Stimulated activated naive CD4-positive, alpha-beta T cell (primary cell): ENCODE measurements at regions not wholly inside any gene's neighbourhood (a gene's known extent, or its start where the extent isn't known, plus 50 kb on each side); places are given as distances from the start of the nearest gene placed in this dataset.
"Not testable (repeated sequence)": the region's sequence is repeated elsewhere in the genome, so short reads cannot be mapped to it uniquely, and the experiment has no call there.

Experiments used
- DNase-seq, 6 experiments: peaks; one replicate each; lab custom pipeline; 2025; lab: John Stamatoyannopoulos, UW

DNA sequence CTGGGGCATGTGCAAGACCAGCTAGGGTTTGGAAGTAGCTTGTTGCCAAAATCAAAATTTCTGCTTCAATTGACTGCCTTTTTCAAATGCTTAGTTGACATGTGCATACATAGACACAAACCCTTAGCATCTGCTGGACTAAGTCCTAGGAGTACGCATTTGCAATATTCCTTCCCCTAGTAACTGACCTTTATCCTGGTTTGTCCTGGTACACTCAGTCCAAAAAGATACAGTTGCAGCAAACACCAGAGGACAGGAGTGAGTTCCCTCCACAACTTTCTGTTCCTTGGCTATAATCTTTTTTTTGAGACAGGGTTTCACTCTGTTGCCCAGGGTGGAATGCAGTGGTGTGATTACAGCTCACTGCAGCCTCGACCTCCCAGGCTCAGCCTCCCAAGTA is 290.2 kb upstream of the ERCC4 start:
- no peak for DNase-seq

DNA sequence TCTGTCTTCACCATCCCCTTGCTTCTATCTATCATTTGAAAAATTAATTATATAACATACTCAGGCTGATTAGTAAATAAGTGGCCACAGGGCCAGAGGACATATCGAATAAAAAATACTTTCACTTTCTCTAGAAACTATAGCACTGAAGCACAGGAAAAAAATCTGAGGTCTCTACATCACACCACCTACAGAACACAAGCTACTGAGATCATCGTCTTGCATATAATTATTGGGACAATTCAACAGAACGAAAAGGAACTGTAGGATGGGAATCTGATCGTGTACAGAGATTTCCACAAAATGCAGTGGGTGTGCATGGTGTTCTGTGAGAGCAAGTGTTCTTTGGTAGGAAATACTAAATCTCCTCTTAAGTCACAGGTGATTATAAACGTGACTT is 289.6 kb upstream of the ERCC4 start:
- DNase-seq = no peak

DNA sequence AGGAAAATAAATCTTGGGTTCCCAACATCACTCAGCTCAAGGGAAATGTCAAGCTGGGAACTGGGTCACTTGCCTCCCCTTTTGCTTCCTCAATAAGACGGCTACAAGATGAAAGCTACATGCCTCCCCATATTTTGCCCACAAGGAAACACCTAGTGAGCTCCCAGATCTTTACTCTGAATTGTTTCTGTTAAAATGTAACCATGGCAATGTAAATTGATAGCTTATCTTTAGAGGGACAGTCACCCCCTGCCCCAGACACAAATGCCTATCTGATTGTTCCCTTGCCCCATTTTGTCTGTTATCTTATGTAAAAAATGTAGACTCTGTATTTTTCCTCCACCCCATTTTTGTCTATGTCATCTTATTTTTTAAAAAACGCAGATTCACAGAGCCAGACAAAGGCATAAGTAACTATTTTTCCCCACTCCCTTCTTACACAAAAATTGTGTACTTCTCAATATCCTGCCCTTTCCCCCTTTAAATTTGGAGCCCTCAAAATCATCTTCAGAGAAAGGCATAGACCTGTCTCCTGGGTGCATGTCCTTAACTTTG is 288.7 kb upstream of the ERCC4 start:
- no peak for DNase-seq

DNA sequence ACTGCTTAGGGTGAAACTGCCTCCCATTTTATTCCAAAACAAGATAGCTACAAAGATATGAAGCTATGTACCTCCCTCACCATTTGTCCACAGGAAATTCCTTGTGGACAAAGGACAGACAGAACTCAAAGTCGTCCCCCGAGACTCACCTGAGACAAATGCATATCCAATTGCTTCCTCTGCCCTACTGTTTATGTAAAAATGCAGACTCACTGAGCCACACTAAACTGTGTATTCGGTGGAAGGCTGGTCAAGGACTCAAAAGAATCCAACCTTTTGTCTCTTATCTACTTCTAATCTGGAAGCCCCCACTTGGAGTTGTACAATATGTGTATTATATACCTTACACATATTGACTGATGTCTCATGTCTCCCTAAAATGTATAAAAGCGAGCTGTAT is 288.0 kb upstream of the ERCC4 start:
- no peak for DNase-seq

DNA sequence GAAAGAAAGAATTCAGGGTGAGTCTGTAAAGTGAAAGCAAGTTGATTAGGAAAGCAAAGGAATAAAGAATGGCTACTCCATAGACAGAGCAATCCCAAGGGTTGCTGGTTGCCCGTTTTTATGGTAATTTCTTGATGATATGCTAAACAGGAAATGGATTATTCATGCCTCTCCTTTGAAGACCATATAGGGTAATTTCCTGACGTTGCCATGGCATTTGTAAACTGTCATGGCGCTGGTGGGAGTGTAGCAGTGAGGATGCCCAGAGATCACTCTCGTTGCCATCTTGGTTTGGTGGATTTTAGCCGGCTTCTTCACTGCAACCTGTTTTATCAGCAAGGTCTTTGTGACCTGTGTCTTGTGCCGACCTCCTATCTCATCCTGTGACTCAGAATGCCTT is 287.4 kb upstream of the ERCC4 start:
- not testable (repeated sequence) for DNase-seq

DNA sequence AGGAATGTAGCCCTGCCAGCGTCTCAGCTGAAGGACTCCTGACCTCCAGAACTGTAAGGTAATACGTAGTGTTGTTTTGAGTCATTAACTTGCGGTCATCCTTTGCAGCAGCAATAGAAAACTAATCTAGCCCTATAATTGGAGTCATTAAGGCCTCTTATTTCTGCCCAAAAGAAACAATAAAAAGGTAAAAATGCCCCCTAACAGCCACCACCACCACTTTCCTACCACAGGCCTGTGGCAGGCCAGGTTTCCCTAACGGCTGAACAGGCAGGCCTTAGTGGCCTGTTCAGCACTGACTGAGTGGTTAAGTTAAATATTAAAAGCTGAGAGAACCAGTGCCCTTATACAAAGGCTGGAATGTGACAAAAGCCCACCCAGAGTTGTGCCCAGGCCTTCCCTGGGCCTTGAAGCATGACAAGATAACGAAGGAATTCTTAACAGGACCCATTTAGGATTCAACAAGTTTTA is 286.5 kb upstream of the ERCC4 start:
- DNase-seq = no peak

DNA sequence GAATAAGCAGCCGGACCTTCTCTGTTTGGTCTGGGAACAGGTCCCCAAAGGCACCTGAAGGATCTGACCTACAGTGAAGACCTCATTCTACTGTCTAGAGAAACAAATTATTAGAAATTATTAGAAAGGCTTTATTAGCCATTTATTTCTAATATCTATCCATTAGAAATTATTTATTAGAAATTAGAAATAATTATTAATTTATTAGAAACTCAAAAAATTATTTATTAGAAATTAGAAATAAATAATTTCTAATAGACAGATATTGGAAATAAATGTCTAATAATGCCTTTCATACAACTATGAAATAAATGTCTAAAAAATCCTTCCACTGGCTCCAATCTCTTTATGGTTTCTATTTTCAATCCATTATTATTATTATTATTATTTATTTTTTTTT is 285.7 kb upstream of the ERCC4 start:
- DNase-seq = no peak

DNA sequence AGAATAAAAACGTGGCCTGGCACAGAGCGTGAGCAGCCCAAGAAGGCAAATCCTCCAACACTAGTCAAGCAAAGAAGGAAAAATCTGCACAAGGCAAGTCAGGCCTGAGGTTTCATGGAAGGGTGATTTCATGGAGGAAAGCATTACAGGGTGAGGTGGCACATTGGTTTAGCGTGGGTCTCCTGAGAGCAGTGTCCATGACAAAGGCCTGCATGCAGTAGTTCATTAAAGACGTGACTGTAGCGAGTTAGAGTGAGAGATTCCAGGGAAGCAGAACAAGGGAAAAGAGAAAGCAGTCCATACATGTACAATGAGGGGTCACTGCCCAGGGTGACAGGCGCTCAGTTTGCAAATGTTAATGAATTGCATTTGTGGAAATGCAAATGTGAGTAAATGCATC is 285.0 kb upstream of the ERCC4 start:
- DNase-seq = no peak

DNA sequence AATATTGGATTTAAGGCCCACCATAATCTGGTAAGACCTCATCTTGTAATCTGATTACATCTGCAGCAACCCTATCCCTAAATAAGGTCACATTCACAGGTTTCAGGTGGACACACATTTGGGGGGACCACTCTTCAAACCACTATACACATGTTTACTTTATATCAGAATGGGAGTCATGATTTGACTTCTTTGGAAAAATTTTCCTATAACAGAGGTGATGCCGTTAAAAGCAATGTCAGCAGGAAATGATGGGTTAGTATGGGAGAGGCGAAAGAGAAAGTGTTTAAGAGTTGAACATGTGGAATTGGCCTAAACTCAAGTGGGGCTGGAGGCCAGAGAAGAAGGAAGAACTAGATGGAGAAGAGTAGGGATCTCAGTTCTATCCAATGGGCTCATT is 281.7 kb upstream of the ERCC4 start:
- DNase-seq = no peak

DNA sequence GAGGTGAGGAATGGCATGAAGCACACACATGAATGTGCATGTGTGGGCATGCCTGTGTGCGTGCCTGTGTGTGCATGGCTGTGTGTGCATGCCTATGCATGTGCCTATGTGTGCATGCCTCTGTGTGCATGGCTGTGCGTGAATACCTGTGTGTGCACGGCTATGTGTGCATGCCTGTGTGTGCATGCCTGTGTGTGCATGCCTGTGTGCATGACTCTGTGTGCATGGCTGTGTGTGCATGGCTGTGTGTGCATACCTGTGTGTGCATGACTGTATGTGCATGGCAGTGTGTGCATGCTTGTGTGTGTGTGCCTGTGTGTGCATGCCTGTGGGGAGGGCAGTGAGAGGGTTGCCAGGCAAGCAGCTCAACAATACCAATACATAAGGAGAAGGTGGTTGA is 276.5 kb upstream of the ERCC4 start:
- DNase-seq = no peak

DNA sequence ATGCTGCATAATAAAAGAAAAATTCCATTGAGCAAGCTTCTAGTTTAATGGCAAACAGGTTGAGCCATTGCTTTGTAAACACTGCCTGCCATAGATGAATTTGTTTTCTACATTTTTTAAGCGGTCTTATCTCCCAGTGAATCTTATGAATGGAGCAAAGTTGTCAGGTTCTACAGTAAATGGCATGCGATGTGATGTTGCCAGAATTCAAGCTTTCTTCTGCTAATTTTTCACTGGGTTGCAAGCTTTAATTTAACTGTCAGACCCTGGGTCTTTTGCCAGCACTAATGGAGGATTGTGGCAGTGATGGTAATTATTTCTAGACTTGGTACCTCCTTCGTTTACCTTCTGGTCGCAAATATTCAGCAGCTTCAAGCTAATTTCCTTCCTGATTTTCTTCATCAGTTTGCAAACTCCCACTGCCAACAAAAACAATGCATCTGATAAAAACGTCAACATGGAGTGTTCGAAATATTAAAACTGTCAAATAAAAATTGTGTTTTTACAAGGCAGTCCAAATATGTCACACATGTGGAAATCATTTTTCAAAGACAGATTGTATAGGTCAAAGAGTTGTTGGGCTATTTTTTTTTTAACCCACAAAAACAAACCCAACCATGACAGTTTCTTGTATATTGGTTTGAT is 274.2 kb upstream of the ERCC4 start:
- no peak for DNase-seq

DNA sequence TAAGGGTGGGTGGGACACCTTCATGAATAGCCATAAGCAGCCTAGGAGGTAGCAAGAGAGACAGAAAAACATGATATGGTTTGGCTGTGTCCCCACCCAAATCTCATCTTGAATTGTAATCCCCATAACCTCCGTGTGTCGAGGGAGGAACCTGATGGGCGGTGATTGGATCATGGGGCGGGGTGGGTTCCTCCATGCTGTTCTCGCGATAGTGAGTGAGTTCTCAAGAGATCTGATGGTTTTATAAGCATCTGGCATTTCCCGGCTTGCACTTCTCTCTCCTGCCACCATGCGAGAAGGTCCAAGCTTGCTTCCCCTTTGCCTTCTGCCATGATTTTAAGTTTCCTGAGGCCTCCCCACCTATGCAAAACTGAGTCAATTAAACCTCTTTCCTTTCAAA is 259.1 kb upstream of the ERCC4 start:
- DNase-seq = no peak

DNA sequence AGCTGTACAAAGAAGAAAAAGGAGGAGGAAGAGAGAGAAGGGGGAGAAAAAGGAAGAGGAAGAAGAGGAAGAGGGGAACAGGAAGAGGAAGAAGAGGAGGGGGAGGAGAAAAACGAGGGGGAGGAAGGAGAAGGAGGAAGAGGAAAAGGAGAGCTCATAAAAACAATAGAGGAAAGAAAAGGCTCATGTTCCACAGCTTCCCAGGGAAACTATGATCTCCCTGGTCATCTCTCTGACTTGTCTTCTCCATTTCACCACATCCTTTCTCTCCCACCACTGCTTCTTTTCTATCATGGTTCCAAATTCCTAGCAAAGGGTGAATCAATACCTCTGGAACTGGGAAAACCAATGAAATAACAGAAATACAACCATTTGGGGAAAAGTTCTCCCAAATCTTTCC is 254.1 kb upstream of the ERCC4 start:
- DNase-seq = no peak

DNA sequence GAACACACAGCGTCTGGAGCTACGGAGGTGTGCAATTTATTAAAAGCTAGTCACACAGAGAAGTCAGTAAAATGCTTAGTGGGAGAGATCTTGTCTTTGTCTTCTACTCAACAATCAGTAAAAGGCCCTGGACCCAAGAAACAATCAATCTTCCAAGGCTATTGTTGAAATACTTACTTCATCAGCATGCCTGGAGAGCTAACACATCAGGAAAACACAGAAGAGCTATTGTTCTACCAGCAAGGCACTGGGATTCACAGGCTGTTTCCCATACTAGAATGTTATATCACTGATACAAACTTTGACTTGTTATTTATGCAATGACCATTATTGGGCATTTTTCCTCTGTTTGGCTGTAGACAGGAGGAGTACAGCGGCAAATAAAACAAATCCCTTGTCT is 247.8 kb upstream of the ERCC4 start:
- no peak for DNase-seq

DNA sequence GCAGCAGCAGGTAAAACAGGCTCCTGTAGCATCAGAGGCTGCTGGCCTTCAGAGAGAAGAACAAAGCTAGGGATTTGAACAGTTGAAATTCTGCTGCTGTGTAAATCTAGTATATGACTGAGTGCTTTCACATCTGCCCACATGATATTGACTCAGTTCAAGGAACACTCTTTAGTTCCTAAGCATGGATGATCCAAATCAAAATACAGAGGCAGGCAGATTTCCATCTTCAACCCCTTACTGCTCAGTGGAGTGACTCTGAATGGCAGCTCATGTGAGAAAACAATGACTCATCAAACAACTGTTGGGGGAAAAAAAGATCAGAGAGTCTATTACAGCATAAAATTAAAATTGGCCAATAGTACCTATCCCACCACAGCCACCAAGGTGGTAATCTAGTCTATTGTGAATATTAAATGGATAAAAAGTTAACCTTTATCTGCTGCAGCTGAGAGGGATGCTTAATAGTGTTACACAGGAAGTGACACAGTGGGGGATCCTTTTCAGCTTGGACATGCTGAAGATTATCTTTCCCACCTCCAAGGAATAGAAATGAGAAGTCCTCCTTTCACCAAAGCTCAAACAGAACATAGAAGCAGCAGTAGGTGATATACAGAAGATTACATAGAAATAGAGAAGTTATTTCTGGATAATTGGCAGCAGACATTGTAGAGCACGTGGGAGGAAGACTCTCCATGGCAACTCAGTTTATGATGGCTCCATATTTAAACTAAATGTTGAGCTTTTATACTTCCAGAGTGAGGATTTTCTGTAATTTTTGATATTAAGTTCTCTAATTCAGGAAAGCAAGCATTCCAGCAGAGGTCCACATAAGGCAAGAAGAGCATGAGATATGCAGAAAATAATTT is 239.7 kb upstream of the ERCC4 start:
- DNase-seq = no peak

DNA sequence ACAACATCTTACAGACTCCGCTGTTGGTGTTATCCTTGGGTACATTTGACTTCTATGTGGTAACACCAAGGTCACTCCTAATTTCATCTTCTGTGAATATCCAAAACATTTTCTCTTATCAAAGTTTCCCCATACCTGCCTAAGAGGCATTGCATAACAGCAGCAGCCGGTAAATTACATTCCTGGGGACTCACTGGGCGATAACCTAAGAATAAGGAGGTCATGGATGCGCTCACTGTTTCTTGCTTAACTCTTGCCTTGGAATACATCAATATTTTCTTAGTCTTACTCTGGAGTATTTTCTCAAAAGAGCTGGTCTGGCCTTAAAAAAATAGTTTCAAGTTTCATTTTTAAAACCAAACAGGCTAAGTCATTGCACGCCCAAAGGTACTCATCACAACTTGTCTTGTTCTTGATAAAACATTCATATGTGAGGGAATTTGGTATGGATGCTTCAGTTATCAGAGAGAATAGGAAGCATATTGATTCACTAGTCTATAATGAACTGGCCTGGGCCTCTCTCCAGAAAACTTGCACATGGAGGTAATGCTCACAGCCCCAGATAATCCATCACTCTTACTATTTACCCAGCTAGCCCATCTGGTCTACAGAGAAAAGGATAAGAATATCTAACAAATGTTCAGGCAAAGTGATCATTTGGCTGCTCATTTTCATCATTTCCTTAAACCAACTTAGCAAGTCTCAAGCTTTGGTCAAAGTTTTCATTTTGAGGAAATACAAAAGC is 235.0 kb upstream of the ERCC4 start:
- no peak for DNase-seq

DNA sequence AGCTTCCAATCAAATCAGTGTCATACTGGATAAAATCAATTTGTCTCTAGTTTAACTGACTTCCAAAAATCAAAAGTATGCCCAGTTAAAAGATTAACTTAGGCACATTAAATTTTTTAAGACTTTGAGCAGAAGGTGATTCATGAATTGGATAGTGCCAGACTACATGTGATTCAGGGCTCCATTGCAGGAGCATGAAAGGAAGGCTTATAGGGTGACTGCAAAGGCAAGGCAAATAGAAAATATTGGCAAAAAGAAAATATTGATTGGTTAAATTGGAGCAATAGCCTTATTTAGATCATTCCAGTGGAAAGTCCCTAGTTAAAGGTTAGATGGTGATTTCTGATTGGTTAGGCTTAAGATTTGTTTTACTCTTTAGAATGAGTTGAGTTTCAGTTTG is 223.9 kb upstream of the ERCC4 start:
- DNase-seq = no peak

DNA sequence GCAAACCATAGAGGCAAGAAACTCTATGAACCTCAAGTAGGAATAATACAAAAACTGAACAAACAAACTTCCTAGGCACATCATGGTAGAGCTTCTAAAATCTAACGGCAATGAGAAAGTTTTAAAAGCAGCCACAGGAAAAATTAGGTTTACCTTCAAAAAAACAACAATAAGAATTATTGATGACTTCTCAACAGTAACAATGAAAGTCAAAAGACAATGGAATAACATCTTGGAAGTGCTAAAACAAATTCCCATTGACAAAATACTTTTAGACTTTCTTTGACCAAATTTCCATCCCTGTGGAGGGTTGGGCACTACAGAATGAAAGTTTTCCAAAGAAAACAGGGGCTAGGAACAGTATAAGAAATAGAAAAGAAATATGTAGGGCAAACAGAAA is 222.9 kb upstream of the ERCC4 start:
- DNase-seq = no peak

DNA sequence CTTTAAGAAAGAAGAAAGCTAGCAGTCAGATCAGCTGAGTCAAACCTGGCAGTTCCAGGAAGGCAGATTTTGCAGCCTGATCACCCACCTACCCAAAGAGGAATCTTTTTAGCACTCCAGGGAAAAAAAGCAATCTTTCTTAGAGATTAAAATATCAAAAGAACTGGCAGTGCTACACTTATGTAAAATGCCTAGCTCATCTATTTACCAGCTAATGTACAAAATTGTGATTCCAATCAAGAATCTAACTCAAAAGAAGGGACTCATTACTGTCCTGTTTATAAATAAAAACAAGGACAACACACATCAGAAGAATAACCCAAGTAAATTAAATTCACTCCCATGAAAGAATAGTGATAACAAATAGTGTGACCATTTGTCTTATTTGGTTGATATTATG is 222.4 kb upstream of the ERCC4 start:
- DNase-seq = no peak

DNA sequence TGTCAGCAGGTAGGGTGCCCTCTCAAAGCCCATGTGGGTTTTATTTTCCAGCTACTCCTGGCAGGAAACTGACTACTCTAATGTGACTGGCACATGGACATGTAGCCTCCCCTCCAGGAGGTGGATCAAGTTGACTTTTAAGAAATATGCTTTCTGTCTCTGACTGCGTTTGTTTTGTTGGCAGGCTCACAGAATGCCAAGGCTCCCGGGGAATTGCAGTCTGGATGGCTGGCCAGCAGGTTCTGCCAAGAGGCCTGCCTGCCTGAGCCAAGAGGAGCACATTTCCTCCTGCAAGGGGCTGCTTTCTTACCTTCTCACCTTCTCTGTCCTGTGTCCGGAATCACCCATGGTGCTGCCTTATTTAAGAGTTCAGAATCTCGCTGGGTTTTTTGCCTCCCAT is 217.3 kb upstream of the ERCC4 start:
- DNase-seq = no peak

DNA sequence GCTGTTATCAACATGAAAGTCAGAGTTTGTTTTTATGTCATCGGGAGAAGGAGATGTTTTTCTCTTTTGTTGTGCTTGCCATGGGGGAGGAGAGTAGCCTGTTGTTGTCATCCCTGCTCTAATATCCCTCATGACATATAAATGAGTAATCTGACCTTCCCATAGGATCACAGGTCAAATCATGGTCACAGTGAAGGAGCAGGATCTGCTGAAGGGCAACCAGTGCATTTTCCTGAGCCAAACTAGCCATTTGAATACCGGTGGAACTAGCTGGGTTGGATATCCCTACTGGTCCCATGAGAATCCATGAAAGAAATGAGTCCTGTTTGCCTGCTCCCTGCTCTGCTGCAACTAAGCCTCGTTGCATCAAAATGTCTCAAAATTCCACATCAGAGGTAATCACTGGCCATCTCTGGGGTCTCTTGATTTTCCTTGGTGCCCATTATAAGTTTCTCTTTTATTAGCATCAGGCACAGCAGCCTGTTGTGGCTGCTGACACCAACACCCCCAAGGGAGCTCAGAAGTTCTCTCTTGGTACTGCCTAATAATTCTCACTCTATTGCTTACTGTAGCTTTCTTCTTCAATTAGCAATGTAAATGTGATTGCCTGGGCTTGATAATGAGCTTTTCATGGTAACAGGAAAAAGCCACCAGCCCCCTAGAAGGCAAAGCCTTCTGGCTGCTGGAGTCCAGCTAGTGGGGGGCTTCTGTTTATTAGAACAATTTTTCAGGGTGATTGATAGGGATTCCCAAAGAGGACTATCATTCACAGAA is 211.4 kb upstream of the ERCC4 start:
- no peak for DNase-seq

DNA sequence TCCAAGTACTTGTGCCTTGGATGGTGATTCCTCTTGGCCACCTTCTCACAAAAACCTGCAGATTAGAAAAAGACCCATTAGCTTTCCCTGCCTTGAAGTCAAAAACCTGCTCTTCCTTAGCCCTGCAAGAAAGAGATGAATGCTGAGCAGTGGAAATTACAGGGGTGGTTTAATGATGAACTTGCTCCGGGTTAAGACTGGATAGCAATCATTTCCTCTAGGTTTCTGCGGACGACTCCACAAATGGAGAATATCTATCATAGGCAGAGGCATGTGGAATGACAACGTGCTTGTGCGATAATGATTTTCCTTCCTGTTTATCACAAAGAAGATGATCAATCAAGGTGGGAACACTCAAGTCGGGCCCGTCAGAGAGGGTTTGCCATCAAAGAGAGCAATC is 201.2 kb upstream of the ERCC4 start:
- no peak for DNase-seq
